HG03280 (cell line): ENCODE measurements at regions not wholly inside any gene's neighbourhood (a gene's known extent, or its start where the extent isn't known, plus 50 kb on each side); places are given as distances from the start of the nearest gene placed in this dataset.

ENCODE experiments used
- ATAC-seq: cut with Tn5 transposase; IDR thresholded peaks from one replicate; pipeline ENCODE4 v1.9.1; 2021; ENCODE audit warnings: mild to moderate bottlenecking, moderate library complexity; ENCODE audit not compliant: unreplicated experiment

GRCh38 chr11:88448131-88448670 lies 110.7 kb upstream of the CTSC start:
- ATAC-seq = no peak

- no peak for ATAC-seq
Measured at GRCh38 chr11:88447281-88447680, 109.7 kb upstream of the CTSC start.

- ATAC-seq = no peak
Measured at GRCh38 chr11:88439356-88439755, 101.8 kb upstream of the CTSC start.

GRCh38 chr11:88438721-88439120 lies 101.2 kb upstream of the CTSC start:
- no peak for ATAC-seq

- peak; percentile 98 for ATAC-seq
Measured at GRCh38 chr11:88435415-88435814, 97.9 kb upstream of the CTSC start.

- ATAC-seq = no peak
Measured at GRCh38 chr11:88434333-88434976, 96.9 kb upstream of the CTSC start.

- ATAC-seq = no peak
Measured at GRCh38 chr11:88433536-88434230, 96.1 kb upstream of the CTSC start.

GRCh38 chr11:88431675-88432341 lies 94.3 kb upstream of the CTSC start:
- no peak for ATAC-seq

GRCh38 chr11:88428959-88429358 lies 91.4 kb upstream of the CTSC start:
- ATAC-seq = no peak

GRCh38 chr11:88427719-88428118 lies 90.2 kb upstream of the CTSC start:
- no peak for ATAC-seq

- ATAC-seq = no peak
Measured at GRCh38 chr11:88424881-88425280, 87.3 kb upstream of the CTSC start.

GRCh38 chr11:88421530-88421929 lies 84.0 kb upstream of the CTSC start:
- ATAC-seq = peak; percentile 61

GRCh38 chr11:88420165-88420791 lies 82.7 kb upstream of the CTSC start:
- no peak for ATAC-seq

- no peak for ATAC-seq
Measured at GRCh38 chr11:88418508-88418907, 81.0 kb upstream of the CTSC start.

GRCh38 chr11:88415495-88415894 lies 78.0 kb upstream of the CTSC start:
- ATAC-seq = no peak

GRCh38 chr11:88414981-88415413 lies 77.5 kb upstream of the CTSC start:
- no peak for ATAC-seq

- no peak for ATAC-seq
Measured at GRCh38 chr11:88414385-88414861, 76.9 kb upstream of the CTSC start.

- no peak for ATAC-seq
Measured at GRCh38 chr11:88411265-88411664, 73.7 kb upstream of the CTSC start.

- no peak for ATAC-seq
Measured at GRCh38 chr11:88410656-88411055, 73.1 kb upstream of the CTSC start.

GRCh38 chr11:88410056-88410455 lies 72.5 kb upstream of the CTSC start:
- no peak for ATAC-seq

GRCh38 chr11:88406876-88407275 lies 69.3 kb upstream of the CTSC start:
- no peak for ATAC-seq
